GM18508 (cell line): ENCODE measurements at regions not wholly inside any gene's neighbourhood (a gene's known extent, or its start where the extent isn't known, plus 50 kb on each side); places are given as distances from the start of the nearest gene placed in this dataset.

Source experiments
- ATAC-seq: cut with Tn5 transposase; IDR thresholded peaks from one replicate; pipeline ENCODE4 v1.9.1; 2021; ENCODE audit warnings: moderate number of reproducible peaks; ENCODE audit not compliant: insufficient read depth, unreplicated experiment

- no peak for ATAC-seq
These were observed 346.8 kb downstream of the STK39 start for GRCh38 chr2:167900435-167901114.

- no peak for ATAC-seq
These were observed 349.1 kb downstream of the STK39 start for GRCh38 chr2:167898340-167898739.

- ATAC-seq: no peak
These were observed 355.6 kb downstream of the STK39 start for GRCh38 chr2:167891841-167892240.

GRCh38 chr2:167890739-167891138 lies 356.7 kb downstream of the STK39 start:
- no peak for ATAC-seq

GRCh38 chr2:167880415-167880814 lies 367.0 kb downstream of the STK39 start:
- no peak for ATAC-seq

GRCh38 chr2:167875529-167875928 lies 371.9 kb downstream of the STK39 start:
- no peak for ATAC-seq

GRCh38 chr2:167874812-167875211 lies 372.6 kb downstream of the STK39 start:
- ATAC-seq: no peak

- no peak for ATAC-seq
These were observed 376.1 kb downstream of the STK39 start for GRCh38 chr2:167871286-167871685.

GRCh38 chr2:167869200-167869599 lies 378.2 kb downstream of the STK39 start:
- ATAC-seq: no peak

- ATAC-seq: no peak
These were observed 384.0 kb downstream of the STK39 start for GRCh38 chr2:167863377-167863776.

GRCh38 chr2:167862782-167863181 lies 384.6 kb downstream of the STK39 start:
- ATAC-seq: peak; percentile 79

- ATAC-seq: no peak
These were observed 385.1 kb downstream of the STK39 start for GRCh38 chr2:167862296-167862695.

GRCh38 chr2:167861574-167862193 lies 385.7 kb downstream of the STK39 start:
- no peak for ATAC-seq

GRCh38 chr2:167860082-167860481 lies 387.3 kb downstream of the STK39 start:
- peak; percentile 19 for ATAC-seq

GRCh38 chr2:167859676-167860075 lies 387.7 kb downstream of the STK39 start:
- no peak for ATAC-seq

- no peak for ATAC-seq
These were observed 389.3 kb downstream of the STK39 start for GRCh38 chr2:167858086-167858485.

GRCh38 chr2:167857416-167857815 lies 390.0 kb downstream of the STK39 start:
- ATAC-seq: no peak

- no peak for ATAC-seq
These were observed 391.2 kb downstream of the STK39 start for GRCh38 chr2:167856190-167856589.

- ATAC-seq: no peak
These were observed 392.2 kb downstream of the STK39 start for GRCh38 chr2:167855211-167855610.

GRCh38 chr2:167853717-167854116 lies 393.7 kb downstream of the STK39 start:
- ATAC-seq: no peak

GRCh38 chr2:167851876-167852275 lies 395.5 kb downstream of the STK39 start:
- no peak for ATAC-seq

GRCh38 chr2:167851323-167851860 lies 396.0 kb downstream of the STK39 start:
- ATAC-seq: no peak
